K562 (cell line): ENCODE measurements at regions not wholly inside any gene's neighbourhood (a gene's known extent, or its start where the extent isn't known, plus 50 kb on each side); places are given as distances from the start of the nearest gene placed in this dataset.

Experiments used
- ATAC-seq: fragments of 200-7000 bp; cut with Tn5 transposase; 3 replicates; pipeline ENCODE4 v1.9.1; 2020; ENCODE audit warnings: moderate library complexity
- BruUV-seq: library from RNA; stranded (reverse); fragments of 400-500 nt; replicated peaks from 2 replicates; lab custom pipeline; 2021; lab: Mats Ljungman, UMichigan
- CTCF ChIA-PET: fragments of 300-600 bp; formaldehyde crosslinking; extraction: SDS; loops from one replicate; lab custom pipeline; 2021; ENCODE audit warnings: low intra/inter-chr PET ratio; lab: Yijun Ruan, JAX
- POLR2A ChIA-PET: fragments of 300-600, 350-650 bp; sonication (Branson Sonifier 250); formaldehyde crosslinking; extraction: SDS; loops from one replicate; lab custom pipeline; 2021; ENCODE audit warnings: antibody characterized with exemption, inconsistent platforms; lab: Yijun Ruan, JAX
- DNase-seq, 4 experiments: peaks; one replicate each; pipeline versions ENCODE4 v3.0.0 to v3.0.0-alpha.2; 2011 to 2018; ENCODE audit warnings: low spot score in 3 of 4, mixed read lengths in 3 of 4; ENCODE audit errors: extremely low read depth in 1 of 4
- FAIRE-seq: peaks from 2 replicates; lab custom pipeline; 2011; peaks lifted over from hg19 to GRCh38; lab: Jason Lieb, UNC
- H2AFZ ChIP-seq: 2 replicates; pipeline ENCODE4 v1.6.0; 2011; ENCODE audit warnings: low read depth, low read length, control low read depth, inconsistent platforms
- H3K27ac ChIP-seq: fragments of 200-600 bp; 3 replicates; pipeline ENCODE4 v1.8.0; 2011; ENCODE audit warnings: low read depth, mild to moderate bottlenecking, control low read depth, inconsistent platforms, low read length, moderate library complexity, mixed read lengths; ENCODE audit errors: extremely low read depth
- H3K27me3 ChIP-seq, 2 experiments: fragments of 300-600 bp in 1 of 2; 2 replicates in 1 of 2; 3 replicates in 1 of 2; pipeline versions ENCODE4 v1.6.0 to v1.8.0; 2011; ENCODE audit warnings: inconsistent platforms in 2 of 2, low read length in 2 of 2, mild to moderate bottlenecking in 1 of 2, mixed read lengths in 1 of 2, moderate library complexity in 1 of 2; ENCODE audit not compliant: control insufficient read depth in 2 of 2, insufficient read depth in 2 of 2
- H3K36me3 ChIP-seq: fragments of 300-600 bp; 3 replicates; pipeline ENCODE4 v1.8.0; 2011; ENCODE audit warnings: mild to moderate bottlenecking, low read length, inconsistent platforms; ENCODE audit not compliant: control insufficient read depth, insufficient read depth
- H3K4me1 ChIP-seq, 2 experiments: fragments of 200-600 bp in 1 of 2; replicated peaks in 1 of 2; 2 replicates in 1 of 2; 3 replicates in 1 of 2; pipeline versions ENCODE4 v1.5.1 to v1.8.0; 2011; ENCODE audit warnings: inconsistent platforms in 2 of 2, low read length in 2 of 2, mild to moderate bottlenecking in 1 of 2, mixed read lengths in 1 of 2, moderate library complexity in 1 of 2; ENCODE audit not compliant: control insufficient read depth in 2 of 2, insufficient read depth in 2 of 2
- H3K4me2 ChIP-seq: 2 replicates; pipeline ENCODE4 v1.6.1; 2011; ENCODE audit warnings: low read length, control low read depth, inconsistent platforms, mixed read lengths; ENCODE audit not compliant: insufficient read depth
- H3K4me3 ChIP-seq: fragments of 200-600 bp; sonication (generic), shearing (Covaris generic); 2 replicates; pipeline ENCODE4 v1.5.1; 2016; ENCODE audit warnings: control low read depth, inconsistent platforms
- H3K79me2 ChIP-seq: fragments of 200-600 bp; 3 replicates; pipeline ENCODE4 v1.8.0; 2011; ENCODE audit warnings: low read length, inconsistent platforms; ENCODE audit not compliant: control insufficient read depth, insufficient read depth
- H3K9ac ChIP-seq, 2 experiments: 2 replicates each; pipeline versions ENCODE4 v1.6.0 to v1.6.1; 2011; ENCODE audit warnings: low read depth in 2 of 2, low read length in 2 of 2, control low read depth in 1 of 2, inconsistent platforms in 1 of 2, mild to moderate bottlenecking in 1 of 2, mixed read lengths in 1 of 2; ENCODE audit not compliant: insufficient read depth in 1 of 2
- H3K9me1 ChIP-seq: one replicate; pipeline ENCODE4 v1.6.0; 2011; ENCODE audit warnings: inconsistent platforms, mild to moderate bottlenecking, low read length, moderate library complexity; ENCODE audit not compliant: control insufficient read depth, insufficient read depth
- H3K9me3 ChIP-seq: replicated peaks from 2 replicates; pipeline ENCODE4 v1.5.1; 2011; ENCODE audit warnings: low read depth, low read length, inconsistent platforms; ENCODE audit not compliant: control insufficient read depth, insufficient read depth
- H4K20me1 ChIP-seq: replicated peaks from 2 replicates; pipeline ENCODE4 v1.6.1; 2011; ENCODE audit warnings: low read length, inconsistent platforms, mixed read lengths; ENCODE audit not compliant: control insufficient read depth, insufficient read depth
- BCLAF1 ChIP-seq, 2 experiments: fragments of 450-650 bp in 1 of 2; IDR thresholded peaks; 2 replicates each; pipeline ENCODE4 v1.6.1; 2011 to 2017; ENCODE audit warnings: low read depth in 2 of 2, antibody characterized with exemption in 1 of 2, borderline replicate concordance in 1 of 2, low read length in 1 of 2, mild to moderate bottlenecking in 1 of 2, mixed read lengths in 1 of 2; ENCODE audit not compliant: control insufficient read depth in 1 of 2
- CBX2 ChIP-seq: fragments of 200-600 bp; sonication (generic); IDR thresholded peaks from one replicate; pipeline ENCODE4 v1.6.1; 2012; ENCODE audit warnings: mild to moderate bottlenecking, low read length, inconsistent platforms; ENCODE audit not compliant: insufficient read depth, poor library complexity, severe bottlenecking
- NFIC ChIP-seq: fragments of 450-650 bp; IDR thresholded peaks from 2 replicates; pipeline ENCODE4 v1.6.1; 2017; ENCODE audit warnings: mild to moderate bottlenecking, inconsistent platforms
- NONO ChIP-seq, 2 experiments: fragments of 200-400 bp in 1 of 2; fragments of 450-650 bp in 1 of 2; formaldehyde crosslinking in 1 of 2; IDR thresholded peaks; 2 replicates each; pipeline ENCODE4 v1.6.1; 2017; ENCODE audit warnings: low read depth in 2 of 2, mild to moderate bottlenecking in 2 of 2, moderate library complexity in 2 of 2, low read length in 1 of 2
- POLR2A ChIP-seq: fragments of 450-650 bp; conservative IDR thresholded peaks from 2 replicates; pipeline ENCODE4 v1.6.1; 2016
- PTBP1 ChIP-seq: fragments of 200-400 bp; formaldehyde crosslinking; IDR thresholded peaks from 2 replicates; pipeline ENCODE4 v1.6.1; 2017; ENCODE audit warnings: low read depth, low read length
- SMC3 ChIP-seq: conservative IDR thresholded peaks from 2 replicates; pipeline ENCODE4 v1.6.1; 2011; ENCODE audit warnings: low read depth, low read length, improper control_type of control experiment; ENCODE audit not compliant: insufficient read depth
- SREBF2 ChIP-seq: sonication (generic); formaldehyde crosslinking; IDR thresholded peaks from 2 replicates; pipeline ENCODE4 v1.4.0; 2020; ENCODE audit warnings: mild to moderate bottlenecking, missing genetic modification reagents
- SRSF7 ChIP-seq: fragments of 200-400 bp; formaldehyde crosslinking; optimal IDR thresholded peaks from 2 replicates; pipeline ENCODE3; 2017; ENCODE audit warnings: mild to moderate bottlenecking, low read depth, low read length
- TBL1XR1 ChIP-seq, 2 experiments: IDR thresholded peaks; 2 replicates each; pipeline ENCODE4 v1.6.1; 2012; ENCODE audit warnings: improper control_type of control experiment in 2 of 2, low read length in 2 of 2, mild to moderate bottlenecking in 1 of 2
- TCF3 ChIP-seq: sonication (generic); formaldehyde crosslinking; IDR thresholded peaks from 2 replicates; pipeline ENCODE4 v1.4.0; 2020; ENCODE audit warnings: mild to moderate bottlenecking, missing genetic modification reagents
- WHSC1 ChIP-seq: IDR thresholded peaks from one replicate; pipeline ENCODE4 v1.6.1; 2012; ENCODE audit warnings: low read length, control low read depth, inconsistent platforms
- ZBTB43 ChIP-seq: sonication (generic); formaldehyde crosslinking; IDR thresholded peaks from 2 replicates; pipeline ENCODE4 v1.8.0; 2023; ENCODE audit warnings: mild to moderate bottlenecking, missing genetic modification reagents
- ZKSCAN8 ChIP-seq: fragments of 200-800 bp; sonication (Bioruptor generic); IDR thresholded peaks from 2 replicates; pipeline ENCODE4 v1.6.1; 2016; ENCODE audit warnings: missing genetic modification characterization, missing compliant biosample characterization
- ZNF324 ChIP-seq: fragments of 250-450 bp; sonication (Bioruptor Pico); IDR thresholded peaks from 2 replicates; pipeline ENCODE4 v1.4.0; 2020; ENCODE audit warnings: mild to moderate bottlenecking
- ZNF436 ChIP-seq: fragments of 250-450, 450-650 bp; sonication (Bioruptor Pico); formaldehyde crosslinking; IDR thresholded peaks from 2 replicates; pipeline ENCODE4 v1.7.0; 2020; ENCODE audit warnings: mild to moderate bottlenecking
- WGBS: fragments of 100-300 bp; shearing (Covaris generic); methylation state at CpG from one replicate; pipeline ENCODE4 v1.1.6; 2016; ENCODE audit warnings: low coverage, mixed read lengths; ENCODE audit not compliant: insufficient coverage; ENCODE audit errors: missing lambda C conversion rate; 5-methylcytosine and 5-hydroxymethylcytosine counted together
- in situ Hi-C: fragments of 300-500 bp; cut with MboI; formaldehyde crosslinking; loops from 4 replicates; pipeline ENCODE4 v1.15.0; 2018; ENCODE audit warnings: inconsistent platforms, mixed read lengths
- intact Hi-C: fragments of 100-400 bp; cut with micrococcal nuclease; formaldehyde crosslinking; loops from 2 replicates; pipeline ENCODE4 v1.14.2; 2022
- TF ChIP-seq, protein P1 (sequence below): fragments of 200-800 bp; sonication (Bioruptor generic); IDR thresholded peaks from 2 replicates; pipeline ENCODE4 v1.6.1; 2017; ENCODE audit warnings: missing genetic modification characterization, missing compliant biosample characterization

GRCh38 chr2:41853427-41854191 lies 194.2 kb upstream of the PKDCC start:
- ChIA-PET CTCF (interaction anchor here (0.6 to 4.8 kb wide), 6 partner anchors 16 to 386 kb away, joined by 3 to 23 read pairs (median 4); no protein-coding TSS in a partner anchor), POLR2A (no interaction called here)
- H3K9me1 ChIP-seq = no peaks in the 10 kb centered on the region
- DNase-seq = peak; percentile 26 to 53 (median 36)
- peak; percentile 38; the same call in 2 of the 3 replicates for ATAC-seq
- H3K27ac ChIP-seq = no peak overlapping the region
- no peak overlapping the region for H3K4me3 ChIP-seq
- no peak overlapping the region for H3K4me2 ChIP-seq
- H2AFZ ChIP-seq = no peak overlapping the region
- 0 out of 2 replicates have a peak, but pooled peaks cover 3% of the 10 kb centered on the region for H4K20me1 ChIP-seq
- peak; percentile 86 for FAIRE-seq
- H3K4me1 ChIP-seq = no peaks in the 10 kb centered on the region
- no peak overlapping the region for H3K9ac ChIP-seq
- H3K79me2 ChIP-seq = no peaks in the 10 kb centered on the region
- WGBS = 1% methylated on average over 8 of the region's 8 CpGs
- in situ Hi-C loops (loop anchor here (25.0 kb wide), 1 partner anchor 359 kb away; no protein-coding TSS in a partner anchor), intact Hi-C loops (loop anchor here (1.0 to 5.0 kb wide), 2 partner anchors 233 to 384 kb away; no protein-coding TSS in a partner anchor)
- no peaks in the 10 kb centered on the region for H3K36me3 ChIP-seq
- no TSS peak for BruUV-seq
- H3K27me3 ChIP-seq = no peaks in the 10 kb centered on the region
- H3K9me3 ChIP-seq = no peaks in the 10 kb centered on the region
- TF ChIP-seq, protein P1, sequence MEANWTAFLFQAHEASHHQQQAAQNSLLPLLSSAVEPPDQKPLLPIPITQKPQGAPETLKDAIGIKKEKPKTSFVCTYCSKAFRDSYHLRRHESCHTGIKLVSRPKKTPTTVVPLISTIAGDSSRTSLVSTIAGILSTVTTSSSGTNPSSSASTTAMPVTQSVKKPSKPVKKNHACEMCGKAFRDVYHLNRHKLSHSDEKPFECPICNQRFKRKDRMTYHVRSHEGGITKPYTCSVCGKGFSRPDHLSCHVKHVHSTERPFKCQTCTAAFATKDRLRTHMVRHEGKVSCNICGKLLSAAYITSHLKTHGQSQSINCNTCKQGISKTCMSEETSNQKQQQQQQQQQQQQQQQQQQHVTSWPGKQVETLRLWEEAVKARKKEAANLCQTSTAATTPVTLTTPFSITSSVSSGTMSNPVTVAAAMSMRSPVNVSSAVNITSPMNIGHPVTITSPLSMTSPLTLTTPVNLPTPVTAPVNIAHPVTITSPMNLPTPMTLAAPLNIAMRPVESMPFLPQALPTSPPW = no peak
- TF ChIP-seq NONO (IDR thresholded peaks at IDR 0.05; ENCODE audit: low read depth in 2 of 2, low read length in 1 of 2) (no peak), ZKSCAN8 (no peak), SREBF2 (CRISPR knock-in tag) (no peak), POLR2A (no peak), SMC3 (peak; percentile 74), ZNF436 (CRISPR knock-in tag) (no peak), TBL1XR1 (IDR thresholded peaks at IDR 0.05; ENCODE audit: low read length in 2 of 2) (no peak), ZBTB43 (no peak), PTBP1 (no peak), TCF3 (CRISPR knock-in tag) (no peak), ZNF324 (CRISPR knock-in tag) (no peak), WHSC1 (no peak), BCLAF1 (IDR thresholded peaks at IDR 0.05; ENCODE audit: borderline replicate concordance in 1 of 2, control insufficient read depth in 1 of 2, low read depth in 2 of 2, low read length in 1 of 2) (no peak), SRSF7 (no peak), NFIC (no peak), CBX2 (no peak)
